Vagina (tissue), 2 donors: ENCODE measurements at regions not wholly inside any gene's neighbourhood (a gene's known extent, or its start where the extent isn't known, plus 50 kb on each side); places are given as distances from the start of the nearest gene placed in this dataset.

ENCODE experiments used
- DNase-seq, 2 donors: peaks; one replicate each; pipeline ENCODE4 v3.0.0-alpha.2; 2017; ENCODE audit errors: extremely low spot score in 2 of 2
- H3K27ac ChIP-seq: fragments of 200-600 bp; sonication (generic); one replicate; pipeline ENCODE4 v1.5.1; 2019
- H3K27me3 ChIP-seq: fragments of 200-600 bp; sonication (generic); one replicate; pipeline ENCODE4 v1.5.1; 2019
- H3K36me3 ChIP-seq, 2 donors: fragments of 200-600 bp; sonication (generic); one replicate each; pipeline ENCODE4 v1.5.1; 2017 to 2019
- H3K4me1 ChIP-seq: fragments of 200-600 bp; sonication (generic); one replicate; pipeline ENCODE4 v1.5.1; 2019
- H3K4me3 ChIP-seq, 2 donors: fragments of 200-600 bp; sonication (generic); 1 replicate in 1 of 2; 2 replicates in 1 of 2; pipeline ENCODE4 v1.5.1; 2016 to 2019
- H3K9me3 ChIP-seq: fragments of 200-600 bp; sonication (generic); one replicate; pipeline ENCODE4 v1.5.1; 2019
- CTCF ChIP-seq, 3 experiments: fragments of 450-650 bp in 2 of 3; fragments of 200-600 bp in 1 of 3; sonication (generic) in 1 of 3; IDR thresholded peaks; one replicate each; pipeline ENCODE4 v1.5.1; 2017 to 2019; ENCODE audit warnings: antibody characterized with exemption in 3 of 3, mild to moderate bottlenecking in 2 of 3, moderate library complexity in 2 of 3
- POLR2A ChIP-seq, 2 donors: fragments of 450-650 bp; IDR thresholded peaks; one replicate each; pipeline ENCODE4 v1.6.1; 2017; ENCODE audit warnings: antibody characterized with exemption in 2 of 2, mild to moderate bottlenecking in 2 of 2, moderate library complexity in 2 of 2
- POLR2AphosphoS5 ChIP-seq, 2 donors: sonication (generic); formaldehyde crosslinking; IDR thresholded peaks; one replicate each; pipeline ENCODE4 v1.9.0; 2017; ENCODE audit warnings: antibody characterized with exemption in 2 of 2, mild to moderate bottlenecking in 2 of 2, low read depth in 1 of 2; ENCODE audit not compliant: insufficient read depth in 1 of 2
- intact Hi-C: fragments of 100-400 bp; cut with DNase I; formaldehyde crosslinking; loops from one replicate; pipeline ENCODE4 v1.15.1; 2023

DNA sequence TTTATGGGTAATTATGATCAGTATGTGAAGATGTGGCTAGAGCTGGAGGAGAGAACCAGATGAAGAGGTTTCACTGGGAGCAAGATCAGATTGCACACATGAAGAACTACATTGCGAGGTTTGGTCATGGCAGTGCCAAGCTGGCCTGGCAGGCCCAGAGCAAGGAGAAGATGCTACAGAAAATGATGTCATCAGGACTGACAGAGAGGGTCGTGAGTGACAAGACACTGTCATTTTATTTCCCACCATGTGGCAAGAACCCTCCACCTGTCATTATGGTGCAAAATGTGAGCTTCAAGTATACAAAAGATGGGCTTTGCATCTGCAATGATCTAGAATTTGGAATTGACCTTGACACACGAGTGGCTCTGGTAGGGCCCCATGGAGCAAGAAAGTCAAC, 168.3 kb downstream of the C3orf38 start:
- Histone ChIP-seq H3K4me1 (no peaks in the 10 kb centered on the region), H3K27ac (no peak overlapping the region), H3K36me3 (no peaks in the 10 kb centered on the region), H3K9me3 (no peaks in the 10 kb centered on the region), H3K4me3 (no peak overlapping the region), H3K27me3 (no peaks in the 10 kb centered on the region)
- no peak for TF ChIP-seq POLR2A (IDR thresholded peaks at IDR 0.05)
- TF ChIP-seq POLR2AphosphoS5 (IDR thresholded peaks at IDR 0.05; ENCODE audit: insufficient read depth in 1 of 2, low read depth in 1 of 2), result no peak
- no peak for TF ChIP-seq CTCF (IDR thresholded peaks at IDR 0.05)
- DNase-seq, result no peak
- intact Hi-C loops, result no loop called here

GRCh38 chr3:88321363-88322050, 171.7 kb downstream of the C3orf38 start:
- Histone ChIP-seq H3K36me3 (no peaks in the 10 kb centered on the region), H3K27me3 (no peaks in the 10 kb centered on the region), H3K4me3 (no peak overlapping the region), H3K4me1 (no peaks in the 10 kb centered on the region), H3K9me3 (no peaks in the 10 kb centered on the region), H3K27ac (no peak overlapping the region)
- DNase-seq, result no peak
- TF ChIP-seq POLR2A (IDR thresholded peaks at IDR 0.05) (no peak), CTCF (IDR thresholded peaks at IDR 0.05) (no peak), POLR2AphosphoS5 (IDR thresholded peaks at IDR 0.05; ENCODE audit: insufficient read depth in 1 of 2, low read depth in 1 of 2) (no peak)
- intact Hi-C loops, result no loop called here

- Histone ChIP-seq H3K4me3 (no peak overlapping the region), H3K36me3 (no peaks in the 10 kb centered on the region), H3K27ac (no peak overlapping the region), H3K4me1 (no peaks in the 10 kb centered on the region), H3K27me3 (no peaks in the 10 kb centered on the region), H3K9me3 (no peaks in the 10 kb centered on the region)
- intact Hi-C loops, result no loop called here
- TF ChIP-seq POLR2AphosphoS5 (IDR thresholded peaks at IDR 0.05; ENCODE audit: insufficient read depth in 1 of 2, low read depth in 1 of 2), result no peak
- no peak for TF ChIP-seq POLR2A (IDR thresholded peaks at IDR 0.05)
- TF ChIP-seq CTCF (IDR thresholded peaks at IDR 0.05), result no peak
- no peak for DNase-seq
These were observed 175.0 kb downstream of the C3orf38 start for GRCh38 chr3:88324788-88325187.

DNA sequence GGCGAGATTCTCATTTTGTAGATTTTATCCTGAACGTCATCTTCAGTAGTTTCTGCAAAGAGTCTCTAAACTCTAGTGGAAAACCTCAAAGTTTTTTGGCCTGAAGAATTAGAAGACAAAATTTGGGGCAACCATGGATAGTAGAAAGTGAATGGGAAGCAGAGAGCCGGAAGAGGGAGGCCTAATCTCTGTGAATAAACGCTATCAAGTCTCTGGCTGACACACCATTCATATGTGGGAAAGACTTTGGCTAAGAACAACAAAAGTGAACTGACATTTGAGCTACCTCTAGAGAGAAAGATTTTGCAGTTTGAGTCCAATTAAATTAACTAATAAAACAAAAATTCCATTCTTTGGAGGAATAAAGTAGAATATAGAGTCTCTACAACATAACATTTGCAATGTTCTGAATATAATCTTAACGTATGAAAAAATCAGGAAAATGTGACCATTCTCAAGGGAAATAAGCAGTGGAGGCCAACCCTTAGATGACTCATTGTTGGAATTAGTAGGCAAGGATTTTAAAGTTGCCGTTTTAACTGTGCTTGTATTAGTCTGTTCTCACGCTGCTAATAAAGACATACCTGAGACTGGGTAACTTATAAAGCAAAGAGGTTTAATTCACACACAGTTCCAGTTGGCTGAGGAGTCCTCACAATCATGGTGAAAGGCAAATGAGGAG, 184.6 kb downstream of the C3orf38 start:
- no peaks in the 10 kb centered on the region for H3K4me1 ChIP-seq
- intact Hi-C loops, result no loop called here
- H3K36me3 ChIP-seq, result no peaks in the 10 kb centered on the region
- H3K27me3 ChIP-seq, result no peaks in the 10 kb centered on the region
- no peaks in the 10 kb centered on the region for H3K9me3 ChIP-seq
- no peak for TF ChIP-seq POLR2A (IDR thresholded peaks at IDR 0.05)
- no peak for TF ChIP-seq CTCF (IDR thresholded peaks at IDR 0.05)
- no peak for TF ChIP-seq POLR2AphosphoS5 (IDR thresholded peaks at IDR 0.05; ENCODE audit: insufficient read depth in 1 of 2, low read depth in 1 of 2)
- DNase-seq, result no peak
- H3K27ac ChIP-seq, result no peak overlapping the region
- no peak overlapping the region for H3K4me3 ChIP-seq

- no peak for TF ChIP-seq POLR2A (IDR thresholded peaks at IDR 0.05)
- no peak for TF ChIP-seq POLR2AphosphoS5 (IDR thresholded peaks at IDR 0.05; ENCODE audit: insufficient read depth in 1 of 2, low read depth in 1 of 2)
- no peak for TF ChIP-seq CTCF (IDR thresholded peaks at IDR 0.05)
- intact Hi-C loops, result no loop called here
- Histone ChIP-seq H3K27ac (no peak overlapping the region), H3K4me1 (no peaks in the 10 kb centered on the region), H3K36me3 (no peaks in the 10 kb centered on the region), H3K9me3 (no peaks in the 10 kb centered on the region), H3K4me3 (no peak overlapping the region), H3K27me3 (no peaks in the 10 kb centered on the region)
- DNase-seq, result no peak
These were observed 187.1 kb downstream of the C3orf38 start for GRCh38 chr3:88336894-88337293.
